LoVo (cell line): ENCODE measurements at regions not wholly inside any gene's neighbourhood (a gene's known extent, or its start where the extent isn't known, plus 50 kb on each side); places are given as distances from the start of the nearest gene placed in this dataset.

Experiments
- DNase-seq: peaks from one replicate; pipeline ENCODE4 v3.0.0-alpha.2; 2016; ENCODE audit warnings: low spot score

DNA sequence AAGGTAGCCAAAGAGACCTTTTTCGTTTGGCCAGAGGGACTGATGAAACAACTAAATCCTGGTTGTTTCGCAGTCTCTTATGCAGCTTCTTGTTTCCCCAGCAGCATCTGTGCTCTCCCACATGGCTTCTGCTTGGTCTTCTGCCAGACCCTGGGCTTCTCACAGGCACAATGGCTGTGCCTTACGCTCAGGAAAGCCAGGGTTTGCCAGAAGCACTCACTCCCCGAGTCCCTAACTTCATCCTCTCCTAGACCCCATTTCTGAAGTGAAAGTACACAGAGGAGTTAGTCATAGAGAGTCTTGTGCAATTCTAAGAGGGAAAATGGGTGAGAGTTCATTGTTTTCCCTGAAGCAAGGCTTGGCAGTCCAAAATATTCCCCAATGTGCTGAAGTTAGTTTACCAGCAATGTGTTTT, 121.7 kb downstream of the EVX1 start:
- DNase-seq: peak; percentile 71

DNA sequence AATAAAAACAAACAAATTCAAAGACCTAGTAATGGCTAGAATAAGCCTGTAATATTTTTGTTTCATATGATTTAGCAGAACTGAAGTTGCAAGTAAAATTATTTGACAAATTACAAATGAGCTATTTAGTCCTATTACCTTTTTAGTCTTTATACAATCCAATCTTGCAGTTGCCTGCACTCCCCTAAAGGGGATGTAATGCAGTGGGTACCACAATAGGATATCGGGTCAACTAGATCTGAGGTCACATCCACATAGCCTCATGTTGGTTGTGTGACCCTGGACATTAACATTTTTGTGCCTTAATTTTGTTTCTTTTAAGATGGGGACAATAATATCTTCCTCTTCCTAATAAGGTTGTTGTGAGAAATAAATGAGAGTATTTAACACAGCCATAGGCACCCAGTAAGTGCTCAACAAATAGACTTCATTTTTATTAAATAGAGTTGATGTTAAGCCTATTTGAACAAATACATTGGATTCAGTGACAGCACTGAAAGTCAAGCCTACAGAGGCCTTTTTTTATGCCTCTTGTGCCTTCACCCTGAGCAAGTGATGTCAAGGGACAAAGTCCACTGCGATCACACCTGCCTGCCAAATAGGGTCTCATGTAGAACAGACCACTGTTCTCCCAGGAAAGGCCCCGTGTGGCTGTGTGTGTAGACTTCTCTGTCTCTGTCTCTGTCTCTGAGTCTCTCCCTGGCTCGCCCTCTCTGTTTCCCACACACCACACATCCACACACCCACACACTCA, 124.8 kb downstream of the EVX1 start:
- DNase-seq: no peak

DNA sequence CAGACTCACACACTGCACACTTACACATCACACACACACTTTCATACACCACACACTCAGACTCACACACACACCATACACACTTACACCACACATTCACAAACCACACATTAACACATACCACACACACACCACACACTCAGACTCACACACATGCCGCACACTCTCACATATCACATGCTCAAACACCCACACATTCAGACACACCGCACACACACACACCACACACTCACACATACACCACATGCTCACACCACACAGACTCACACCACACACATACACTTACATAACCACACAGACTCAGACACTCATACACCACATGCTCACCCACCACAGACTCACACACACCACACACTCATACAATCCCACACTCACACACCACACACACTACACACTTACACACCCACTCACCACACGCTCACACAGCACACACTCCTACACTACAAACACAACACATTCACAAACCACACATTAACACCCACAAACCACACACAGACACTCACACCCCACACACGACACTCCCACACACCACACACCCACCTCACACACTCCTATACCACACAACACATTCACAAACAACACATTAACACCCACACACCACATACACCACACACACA, 125.4 kb downstream of the EVX1 start:
- no peak for DNase-seq

DNA sequence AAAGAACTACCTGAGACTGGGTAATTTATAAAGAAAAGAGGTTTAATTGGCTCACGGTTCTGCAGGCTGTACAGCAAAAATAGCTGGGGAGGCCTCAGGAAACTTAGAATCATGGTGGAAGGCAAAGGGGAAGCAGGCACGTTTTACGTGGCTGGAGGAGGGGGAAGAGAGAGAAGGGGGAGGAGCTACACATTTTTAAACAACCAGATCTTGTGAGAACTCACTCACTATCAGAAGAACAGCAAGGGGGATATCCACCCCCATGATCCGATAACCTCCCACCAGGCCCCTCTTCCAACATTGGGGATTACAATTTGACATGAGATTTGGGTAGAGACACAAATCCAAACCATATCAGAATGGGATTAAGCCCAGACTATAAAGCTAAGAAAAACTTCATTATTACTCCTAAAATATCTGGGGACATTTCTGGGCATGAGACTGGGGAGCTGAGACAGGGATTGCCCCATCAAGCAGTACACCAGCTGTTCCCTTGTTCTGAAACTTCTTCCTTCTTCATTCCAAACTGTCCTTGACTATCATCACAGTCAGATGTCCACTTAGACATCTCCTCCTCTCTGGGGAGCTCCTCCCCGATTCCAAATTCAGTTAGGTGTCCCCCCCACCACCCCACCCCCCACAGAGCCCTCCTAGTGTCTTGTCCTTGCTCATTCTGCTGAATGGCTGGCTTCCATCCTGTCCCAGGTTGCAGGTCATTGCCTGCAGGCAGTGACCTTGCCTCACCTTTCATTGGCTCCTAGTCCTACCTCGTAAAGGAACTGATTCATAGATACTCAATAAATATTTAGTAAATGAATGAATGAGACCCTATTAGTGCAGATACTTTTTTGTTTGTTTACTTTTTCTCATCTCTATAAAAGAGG, 132.6 kb downstream of the EVX1 start:
- no peak for DNase-seq

DNA sequence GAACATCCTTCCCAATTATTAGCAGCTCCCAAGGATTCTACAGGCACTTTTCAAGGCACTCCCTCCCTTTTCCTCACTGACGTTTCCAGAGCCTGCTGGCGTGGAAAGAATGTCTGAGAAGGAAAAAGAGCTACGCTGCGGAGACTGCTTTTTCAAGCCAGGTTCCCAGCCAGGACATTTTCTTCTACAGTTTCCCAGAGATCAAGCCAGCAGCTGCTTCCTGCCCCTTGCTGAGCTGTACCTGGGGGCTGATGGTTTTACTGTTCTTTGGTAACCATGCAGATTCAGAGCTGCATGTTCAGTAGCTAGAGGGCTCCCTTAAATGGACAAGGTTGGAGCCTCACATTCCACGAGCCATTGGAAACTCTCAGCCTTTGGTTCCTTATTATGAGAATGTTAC, 133.4 kb downstream of the EVX1 start:
- DNase-seq: no peak

DNA sequence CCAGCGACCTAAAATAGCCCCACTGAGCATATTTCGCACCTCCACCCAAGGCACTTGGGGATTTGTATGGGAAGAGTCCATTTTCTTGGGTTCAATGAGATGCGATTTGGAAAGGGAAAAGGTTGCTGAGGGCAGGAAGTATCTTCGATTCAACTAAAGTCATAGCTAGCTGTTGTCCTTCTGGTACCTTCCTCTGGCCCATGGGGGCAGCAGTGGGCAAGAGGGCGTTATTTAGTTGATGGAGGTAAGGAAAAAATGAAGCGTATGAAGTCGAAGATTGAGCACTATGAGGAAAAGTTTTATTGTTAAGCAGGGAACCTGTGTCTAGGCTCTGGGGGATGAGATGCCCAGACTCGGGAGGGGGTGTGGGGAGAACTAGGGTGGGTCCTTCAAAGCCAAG, 135.4 kb downstream of the EVX1 start:
- no peak for DNase-seq

DNA sequence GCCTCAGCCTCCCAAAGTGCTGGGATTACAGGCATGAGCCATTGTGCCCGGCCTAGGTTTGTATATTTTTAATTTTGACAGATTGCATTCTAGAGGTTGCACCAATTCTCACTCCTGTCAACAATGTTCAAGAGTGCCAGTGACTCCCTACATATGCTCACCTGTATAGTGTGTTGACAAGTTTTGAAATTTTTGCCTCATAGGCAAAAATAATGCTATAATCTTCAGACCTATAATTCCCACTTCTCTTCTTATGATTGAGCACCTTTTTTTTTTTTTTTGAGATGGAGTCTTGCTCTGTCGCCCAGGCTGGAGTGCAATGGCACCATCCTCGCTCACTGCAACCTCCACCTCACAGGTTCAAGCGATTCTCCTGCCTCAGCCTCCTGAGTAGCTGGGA, 139.7 kb downstream of the EVX1 start:
- DNase-seq: no peak

DNA sequence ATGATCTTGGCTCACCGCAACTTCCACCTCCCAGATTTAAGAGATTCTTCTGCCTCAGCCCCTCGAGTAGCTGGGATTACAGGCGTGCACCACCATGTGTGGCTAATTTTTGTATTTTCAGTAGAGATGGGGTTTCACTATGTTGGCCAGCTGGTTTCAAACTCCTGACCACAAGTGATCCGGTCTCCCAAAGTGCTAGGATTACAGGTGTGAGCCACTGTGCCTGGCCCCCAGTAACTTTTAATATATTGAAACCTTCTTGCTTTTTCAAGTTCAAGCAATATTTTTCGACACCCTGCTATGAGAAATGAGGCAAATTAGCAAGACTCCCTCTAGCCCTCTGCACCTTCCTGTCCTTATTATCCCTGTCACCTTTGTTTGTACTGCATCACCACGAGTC, 144.0 kb downstream of the EVX1 start:
- DNase-seq: no peak

DNA sequence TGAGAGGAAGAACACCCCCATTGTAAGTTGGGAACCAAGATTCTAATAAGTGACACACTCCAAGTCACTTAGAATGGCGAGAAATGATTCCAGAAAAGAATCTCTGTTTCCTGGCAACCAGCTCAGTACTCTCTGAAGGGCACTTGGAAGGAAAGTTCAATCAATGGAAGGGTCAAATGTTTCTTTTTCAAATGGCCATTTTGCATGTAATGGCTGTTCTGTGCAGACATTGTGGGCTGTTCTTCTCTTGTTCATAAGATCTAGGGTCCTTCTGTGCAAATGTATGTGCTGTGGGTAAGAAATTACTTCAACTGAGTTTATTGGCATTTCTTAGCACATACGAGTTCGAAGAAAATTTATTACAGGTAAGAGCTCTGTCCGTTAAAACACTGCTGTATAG, 145.3 kb downstream of the EVX1 start:
- DNase-seq: no peak

DNA sequence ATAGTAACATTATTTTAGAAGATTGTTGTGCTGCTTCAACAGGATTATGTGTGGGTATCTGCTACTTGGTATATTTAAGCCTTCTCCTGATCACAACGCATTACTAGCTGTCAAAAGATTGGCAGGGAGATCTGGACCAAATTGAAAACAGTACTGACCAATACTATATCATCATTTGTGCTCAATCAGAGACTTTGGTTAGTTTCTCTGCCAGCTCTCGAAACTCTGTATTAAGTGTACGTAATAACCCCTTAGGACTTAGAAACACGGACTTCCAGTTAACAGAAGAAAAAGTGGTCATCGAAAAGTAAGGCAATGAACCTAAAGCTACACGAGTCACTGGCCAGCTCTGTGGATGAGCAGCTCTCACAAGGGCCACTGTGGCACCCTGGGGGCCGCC, 146.0 kb downstream of the EVX1 start:
- no peak for DNase-seq

DNA sequence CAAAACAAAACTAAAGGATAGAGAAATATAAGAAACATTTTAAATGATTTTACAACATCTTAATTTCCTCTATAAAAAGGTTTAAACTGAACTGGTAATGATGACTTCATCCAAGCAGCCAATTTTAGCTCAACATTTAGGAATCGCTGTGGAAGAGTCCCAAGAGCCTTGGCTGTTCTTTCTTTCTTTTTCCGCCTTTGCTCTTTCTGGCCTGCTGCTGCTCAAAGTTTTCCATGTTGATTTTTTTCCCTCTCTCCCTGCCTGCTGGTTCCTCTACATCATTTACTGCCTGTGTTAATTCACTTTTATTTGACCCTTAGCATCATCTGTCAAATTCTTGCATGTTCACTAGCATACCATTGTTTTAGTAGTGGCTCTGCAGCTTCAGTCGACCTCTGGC, 146.9 kb downstream of the EVX1 start:
- no peak for DNase-seq

DNA sequence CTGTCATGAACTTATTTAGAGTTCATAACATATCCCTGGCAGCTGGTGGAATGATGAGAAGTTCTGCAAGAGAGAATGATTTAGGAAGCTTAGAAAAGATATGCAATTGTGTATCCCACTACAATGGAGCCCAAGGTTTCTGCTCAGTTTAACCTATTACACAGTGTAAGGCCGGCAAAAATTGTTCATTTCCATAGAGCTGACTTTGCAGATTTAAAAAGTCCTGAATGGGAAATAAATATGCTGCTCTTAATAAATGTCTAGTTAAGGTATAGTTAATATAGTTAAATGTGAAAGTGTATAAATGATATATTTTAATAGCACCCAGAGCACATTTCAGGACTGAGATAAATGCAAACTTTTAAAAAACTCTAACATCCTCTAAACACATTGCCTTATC, 149.9 kb downstream of the EVX1 start:
- DNase-seq: no peak

DNA sequence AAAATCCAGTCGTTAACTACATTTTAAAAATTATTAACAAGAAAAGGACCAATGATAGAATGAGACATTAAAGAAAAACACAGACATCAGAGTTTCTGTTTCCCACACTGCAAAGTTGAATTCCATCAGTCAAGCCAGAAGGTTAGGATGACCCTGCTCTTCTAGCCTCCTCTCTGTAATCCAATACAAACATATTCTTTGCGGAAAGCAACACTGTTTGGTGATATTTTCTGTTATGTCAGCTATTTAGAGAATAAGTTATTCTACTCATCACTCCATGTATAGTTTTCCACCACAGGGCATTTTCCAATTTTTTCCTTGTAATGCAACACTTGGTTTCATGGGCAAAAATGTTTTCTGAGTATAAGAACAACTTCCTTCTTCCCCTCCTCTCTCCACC, 152.3 kb downstream of the EVX1 start:
- no peak for DNase-seq

DNA sequence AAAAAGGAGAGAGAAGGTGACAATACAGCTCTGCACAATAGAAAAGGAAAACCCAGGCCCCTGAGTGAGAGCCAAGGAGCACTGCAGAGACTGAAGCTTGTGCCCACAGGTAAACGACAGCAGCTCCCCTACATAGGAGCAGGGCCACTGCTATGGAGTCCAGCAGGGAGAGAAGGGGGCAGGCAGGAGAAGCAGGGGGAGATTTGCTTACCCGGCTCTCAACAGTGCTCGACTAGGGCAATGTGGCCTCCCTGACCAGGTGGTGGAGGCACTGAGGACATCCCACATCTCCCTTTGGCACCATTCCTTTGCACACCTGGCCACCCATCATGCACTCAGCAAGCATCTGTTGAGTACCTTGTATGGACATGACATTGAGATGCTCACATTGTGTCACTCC, 153.0 kb downstream of the EVX1 start:
- no peak for DNase-seq

DNA sequence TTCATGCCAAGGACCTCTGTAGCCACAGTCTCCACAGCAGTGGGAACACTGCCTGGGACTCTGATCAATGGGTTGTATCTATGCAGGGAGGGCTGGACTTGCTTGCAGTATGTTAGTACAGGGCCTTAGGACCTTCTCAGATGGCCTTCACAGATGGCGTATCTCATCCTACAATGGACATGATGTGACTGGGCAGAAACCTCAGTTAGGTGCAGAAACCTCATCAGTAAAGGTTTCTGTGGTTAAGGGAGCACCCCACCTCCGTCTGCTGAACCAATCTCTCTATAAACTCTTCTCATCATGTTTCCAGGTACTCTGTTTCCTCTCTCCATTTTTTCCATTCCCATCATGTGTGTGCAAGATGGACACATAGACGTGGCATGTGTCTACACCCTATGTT, 154.9 kb downstream of the EVX1 start:
- DNase-seq: no peak

DNA sequence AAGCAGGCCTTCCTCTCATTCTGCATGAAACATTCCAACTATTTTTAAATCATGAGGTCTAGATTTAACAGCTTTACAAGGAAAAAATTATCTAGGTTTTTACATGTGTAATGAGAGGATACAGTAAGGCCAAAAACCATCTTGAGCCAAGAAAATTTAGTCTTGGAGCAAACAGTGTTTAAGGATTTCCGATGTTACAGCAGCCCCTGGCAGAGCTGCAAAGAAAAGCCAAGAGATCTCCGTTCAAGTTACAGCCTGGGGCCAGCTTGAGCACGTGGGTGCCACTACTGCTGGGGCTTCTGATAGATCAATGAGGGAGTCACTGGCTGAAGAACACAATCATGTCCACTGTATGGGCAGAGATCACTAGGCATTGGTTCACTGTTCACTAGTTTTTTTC, 156.2 kb downstream of the EVX1 start:
- no peak for DNase-seq

DNA sequence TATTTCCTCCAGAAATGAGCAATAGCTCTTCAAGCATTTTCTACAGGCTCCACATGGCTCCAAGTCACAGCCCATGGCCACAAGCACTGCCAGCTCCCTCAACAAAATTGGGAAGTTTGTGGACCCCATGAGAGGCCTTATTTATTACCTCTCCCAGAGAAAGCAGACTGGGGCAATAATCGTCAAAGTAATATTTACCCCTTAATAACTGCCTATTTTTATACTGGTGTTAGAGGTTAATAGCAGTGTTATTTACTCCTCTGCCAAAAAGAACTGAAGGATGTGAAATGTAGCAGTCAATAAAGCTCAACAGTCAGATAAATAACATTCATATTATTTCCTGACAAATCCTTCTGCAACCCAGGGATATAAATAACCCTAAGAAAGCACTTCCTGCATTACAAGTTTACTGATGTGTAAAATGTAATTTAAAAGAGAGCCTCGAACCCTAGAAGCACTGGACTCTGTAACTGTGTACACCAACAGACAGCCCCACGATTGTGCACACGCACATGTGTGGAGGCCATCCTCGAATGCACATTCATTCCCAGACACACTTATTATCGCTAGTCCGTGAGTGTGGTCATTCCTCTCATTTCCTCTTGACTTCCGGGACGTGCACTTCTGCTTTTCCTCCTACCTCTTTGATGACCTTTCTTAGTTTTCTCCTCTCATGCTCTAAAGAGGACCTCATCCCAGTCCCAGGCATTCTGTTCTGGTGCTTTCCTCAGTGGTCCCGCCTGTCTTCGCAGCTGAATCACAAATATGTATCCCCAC, 157.4 kb downstream of the EVX1 start:
- no peak for DNase-seq

DNA sequence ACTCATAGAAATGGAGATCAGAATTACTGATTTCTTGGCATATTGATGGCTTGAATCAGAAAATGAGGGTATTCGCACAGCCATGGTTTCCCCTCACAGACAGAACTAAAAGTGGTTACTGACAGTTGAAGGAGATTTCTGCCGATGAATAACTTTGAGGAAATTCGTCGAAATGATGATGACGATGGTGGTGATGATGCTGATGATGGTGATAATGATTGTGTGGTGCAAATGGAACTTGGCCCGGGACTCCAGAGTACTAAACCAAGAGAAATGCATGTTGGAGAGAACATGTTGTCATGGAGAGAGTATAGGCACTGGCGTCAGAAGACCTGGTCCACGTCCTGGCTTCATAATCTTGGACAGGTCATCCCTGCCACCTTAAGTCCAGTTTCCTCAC, 163.2 kb downstream of the EVX1 start:
- no peak for DNase-seq

DNA sequence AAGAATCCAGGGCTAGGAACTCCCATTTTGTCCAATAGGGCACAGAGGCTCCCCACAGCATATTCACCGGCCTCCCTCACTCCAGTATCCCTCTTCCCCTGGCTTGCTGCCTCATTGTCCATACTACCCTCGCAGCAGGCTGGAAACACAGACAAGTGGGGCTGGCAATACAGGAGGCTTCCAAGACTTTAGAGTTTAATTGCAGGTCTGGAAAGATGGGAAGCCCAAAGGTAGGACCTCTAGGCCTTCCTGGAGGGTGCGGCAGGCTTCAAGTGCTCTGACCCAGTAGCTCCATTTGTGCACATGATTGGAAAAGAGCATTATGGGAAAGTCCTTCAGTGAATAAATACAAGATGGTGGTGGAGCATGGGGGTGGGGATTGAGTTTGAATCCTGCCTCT, 166.7 kb downstream of the EVX1 start:
- no peak for DNase-seq

DNA sequence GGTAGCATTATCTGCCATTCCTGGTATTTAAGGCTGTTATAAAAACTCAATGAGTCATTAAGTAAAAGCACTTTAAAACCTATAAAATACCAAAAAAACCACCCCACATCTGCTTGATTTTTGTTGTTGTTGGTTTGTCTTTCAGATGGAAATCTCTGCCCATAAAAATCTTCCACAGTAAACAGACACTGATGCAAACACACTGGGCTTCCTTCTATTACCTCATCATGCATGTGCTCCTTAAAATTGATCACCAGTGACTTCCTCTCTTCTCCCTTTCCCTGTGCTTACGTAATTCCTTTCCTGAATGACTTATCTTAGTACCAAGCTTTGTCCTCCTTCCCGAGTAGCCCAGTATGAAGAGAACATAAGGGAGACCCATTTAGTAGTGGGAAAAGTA, 167.2 kb downstream of the EVX1 start:
- DNase-seq: peak; percentile 66

DNA sequence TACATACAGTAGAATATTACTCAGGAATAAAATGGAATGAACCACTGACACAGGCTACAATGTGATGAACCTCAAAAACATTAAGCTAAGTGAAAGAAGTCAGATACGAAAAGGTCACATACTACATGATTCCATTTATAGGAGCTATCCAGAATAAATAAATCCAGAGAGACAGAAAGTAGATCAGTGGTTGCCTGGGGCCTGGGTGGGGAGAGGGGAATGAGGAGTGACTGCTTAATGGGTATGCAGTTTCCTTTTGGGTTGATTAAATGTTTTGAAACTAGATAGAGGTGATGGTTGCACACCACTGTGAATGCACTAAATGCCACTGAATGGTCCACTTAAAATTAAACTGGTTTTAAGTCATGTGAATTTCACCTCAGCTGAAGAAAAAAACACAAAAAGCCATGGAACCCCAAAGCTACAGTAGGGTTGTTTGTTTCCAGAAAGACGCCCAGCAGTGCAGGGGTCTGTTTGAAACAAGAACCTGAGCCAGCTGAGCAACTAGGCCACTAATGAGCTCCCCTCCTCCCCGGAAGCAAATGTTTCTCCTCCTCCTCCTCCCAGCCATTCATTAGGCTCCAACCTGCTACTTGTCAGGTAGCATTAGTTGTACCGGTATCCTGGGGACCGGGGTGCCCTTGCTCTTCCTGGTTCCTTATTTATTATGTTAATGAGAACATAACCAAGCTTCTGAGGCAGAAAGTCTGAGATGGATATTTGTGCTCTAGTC, 168.4 kb downstream of the EVX1 start:
- no peak for DNase-seq

DNA sequence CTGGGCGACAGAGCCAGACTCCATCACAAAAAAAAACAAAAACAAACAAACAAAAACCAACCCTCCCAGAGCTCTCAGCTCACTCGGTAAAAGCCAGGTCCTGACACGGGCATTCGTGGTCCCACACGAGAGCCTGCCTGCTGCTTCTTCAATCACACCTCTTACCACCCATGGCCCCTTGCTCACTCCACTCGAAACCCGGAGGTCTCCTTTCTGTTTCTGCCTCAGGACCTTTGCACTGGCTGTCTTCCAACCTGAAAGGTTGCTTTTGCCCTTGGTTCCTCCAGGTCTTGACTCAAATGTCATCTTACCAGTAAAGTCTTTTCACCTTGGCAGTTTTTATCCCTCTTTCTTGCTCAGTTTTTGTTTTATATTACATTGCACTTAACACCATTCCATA, 169.6 kb downstream of the EVX1 start:
- DNase-seq: no peak
